Panc1 (cell line): ENCODE measurements at regions not wholly inside any gene's neighbourhood (a gene's known extent, or its start where the extent isn't known, plus 50 kb on each side); places are given as distances from the start of the nearest gene placed in this dataset.

Experiments used
- CTCF ChIP-seq: fragments of 450-650 bp; IDR thresholded peaks from 2 replicates; pipeline ENCODE4 v1.5.1; 2017; ENCODE audit warnings: mild to moderate bottlenecking
- POLR2AphosphoS5 ChIP-seq: IDR thresholded peaks from 2 replicates; pipeline ENCODE4 v1.6.1; 2012; ENCODE audit warnings: mild to moderate bottlenecking, low read depth, low read length, moderate library complexity
- REST ChIP-seq, 2 experiments: IDR thresholded peaks; 2 replicates each; pipeline ENCODE4 v1.6.1; 2011 to 2012; ENCODE audit warnings: low read depth in 2 of 2, control low read depth in 1 of 2, low read length in 1 of 2, mild to moderate bottlenecking in 1 of 2, moderate library complexity in 1 of 2; ENCODE audit not compliant: insufficient read depth in 1 of 2
- SIN3A ChIP-seq: IDR thresholded peaks from 2 replicates; pipeline ENCODE4 v1.6.1; 2012; ENCODE audit warnings: low read depth, mild to moderate bottlenecking, low read length, moderate library complexity, borderline replicate concordance; ENCODE audit not compliant: insufficient read depth
- TCF7L2 ChIP-seq: IDR thresholded peaks from 2 replicates; pipeline ENCODE4 v1.6.1; 2011; ENCODE audit warnings: mild to moderate bottlenecking, low read depth, low read length, inconsistent platforms

- TF ChIP-seq TCF7L2 (no peak), SIN3A (no peak), CTCF (no peak), POLR2AphosphoS5 (no peak), REST (IDR thresholded peaks at IDR 0.05; ENCODE audit: insufficient read depth in 1 of 2, low read depth in 2 of 2, low read length in 1 of 2) (no peak)
Measured at GRCh38 chr18:42328931-42329330, 373.9 kb downstream of the PIK3C3 start.
